H9 (cell line): ENCODE measurements at regions not wholly inside any gene's neighbourhood (a gene's known extent, or its start where the extent isn't known, plus 50 kb on each side); places are given as distances from the start of the nearest gene placed in this dataset.

Experiments
- DNase-seq: peaks from one replicate; pipeline ENCODE4 v3.0.0-alpha.2; 2017
- H2AFZ ChIP-seq: one replicate; pipeline ENCODE4 v1.6.1; 2013; ENCODE audit warnings: mild to moderate bottlenecking, low read length, control low read depth, moderate library complexity
- H2AK5ac ChIP-seq: 2 replicates; pipeline ENCODE4 v1.6.1; 2013; ENCODE audit warnings: low read length, control low read depth, mixed read lengths; ENCODE audit not compliant: insufficient read length
- H2BK120ac ChIP-seq: one replicate; pipeline ENCODE4 v1.6.1; 2013; ENCODE audit warnings: low read depth, mild to moderate bottlenecking, low read length, control low read depth, inconsistent platforms; ENCODE audit not compliant: poor library complexity, severe bottlenecking
- H2BK12ac ChIP-seq: 2 replicates; pipeline ENCODE4 v1.6.1; 2013; ENCODE audit warnings: low read length, control low read depth, mixed read lengths, low read depth; ENCODE audit not compliant: insufficient read length
- H2BK15ac ChIP-seq: 2 replicates; pipeline ENCODE4 v1.6.1; 2013; ENCODE audit warnings: low read depth, low read length, control low read depth
- H2BK20ac ChIP-seq: one replicate; pipeline ENCODE4 v1.6.1; 2013; ENCODE audit warnings: low read depth, mild to moderate bottlenecking, low read length, control low read depth, inconsistent platforms; ENCODE audit not compliant: poor library complexity, severe bottlenecking
- H2BK5ac ChIP-seq: 2 replicates; pipeline ENCODE4 v1.6.1; 2013; ENCODE audit warnings: low read length, control low read depth, mixed read lengths; ENCODE audit not compliant: insufficient read length
- H3K14ac ChIP-seq: 2 replicates; pipeline ENCODE4 v1.6.1; 2013; ENCODE audit warnings: low read length, control low read depth; ENCODE audit not compliant: insufficient read depth
- H3K18ac ChIP-seq: 2 replicates; pipeline ENCODE4 v1.6.1; 2013; ENCODE audit warnings: low read depth, mild to moderate bottlenecking, mixed read lengths, low read length, control low read depth; ENCODE audit not compliant: insufficient read length
- H3K23ac ChIP-seq: 2 replicates; pipeline ENCODE4 v1.6.1; 2013; ENCODE audit warnings: low read length, control low read depth, mixed read lengths, low read depth; ENCODE audit not compliant: insufficient read length
- H3K23me2 ChIP-seq: 2 replicates; pipeline ENCODE4 v1.6.1; 2013; ENCODE audit warnings: low read depth, mild to moderate bottlenecking, mixed read lengths, low read length, control low read depth; ENCODE audit not compliant: insufficient read length, poor library complexity, severe bottlenecking
- H3K27ac ChIP-seq: 2 replicates; pipeline ENCODE4 v1.5.1; 2013; ENCODE audit warnings: low read length, control low read depth, mixed read lengths, low read depth; ENCODE audit not compliant: insufficient read length
- H3K27me3 ChIP-seq: 2 replicates; pipeline ENCODE4 v1.6.1; 2013; ENCODE audit warnings: low read length, control low read depth, inconsistent platforms; ENCODE audit not compliant: insufficient read depth
- H3K4ac ChIP-seq: 2 replicates; pipeline ENCODE4 v1.6.1; 2013; ENCODE audit warnings: low read depth, mild to moderate bottlenecking, control low read depth, inconsistent platforms, low read length, moderate library complexity
- H3K4me1 ChIP-seq: 2 replicates; pipeline ENCODE4 v1.6.1; 2013; ENCODE audit warnings: low read length, control low read depth, inconsistent platforms; ENCODE audit not compliant: insufficient read depth
- H3K4me2 ChIP-seq: 2 replicates; pipeline ENCODE4 v1.6.1; 2013; ENCODE audit warnings: low read length, control low read depth, mixed read lengths; ENCODE audit not compliant: insufficient read length, insufficient read depth
- H3K56ac ChIP-seq: 2 replicates; pipeline ENCODE4 v1.6.1; 2013; ENCODE audit warnings: low read depth, mild to moderate bottlenecking, mixed read lengths, low read length, control low read depth; ENCODE audit not compliant: insufficient read length
- H3K79me1 ChIP-seq: 2 replicates; pipeline ENCODE4 v1.6.1; 2013; ENCODE audit warnings: low read depth, mild to moderate bottlenecking, moderate library complexity, low read length, control low read depth, inconsistent platforms; ENCODE audit not compliant: insufficient read depth, poor library complexity, severe bottlenecking
- H3K79me2 ChIP-seq: 2 replicates; pipeline ENCODE4 v1.6.1; 2013; ENCODE audit warnings: low read length, control low read depth, inconsistent platforms; ENCODE audit not compliant: insufficient read depth
- H3K9ac ChIP-seq: 2 replicates; pipeline ENCODE4 v1.6.1; 2013; ENCODE audit warnings: low read length, control low read depth, mixed read lengths; ENCODE audit not compliant: insufficient read length; ENCODE audit errors: extremely low read depth
- H3K9me3 ChIP-seq: one replicate; pipeline ENCODE4 v1.6.1; 2013; ENCODE audit warnings: low read depth, low read length, inconsistent platforms; ENCODE audit not compliant: control insufficient read depth
- H3T11ph ChIP-seq: one replicate; pipeline ENCODE4 v1.6.1; 2013; ENCODE audit warnings: mild to moderate bottlenecking, low read length, control low read depth, inconsistent platforms
- H4K20me1 ChIP-seq: one replicate; pipeline ENCODE4 v1.6.1; 2013; ENCODE audit not compliant: control insufficient read depth, insufficient read length, insufficient read depth
- H4K5ac ChIP-seq: 2 replicates; pipeline ENCODE4 v1.6.1; 2013; ENCODE audit warnings: low read depth, mild to moderate bottlenecking, mixed read lengths, low read length, control low read depth; ENCODE audit not compliant: insufficient read length
- H4K8ac ChIP-seq: replicated peaks from 2 replicates; pipeline ENCODE4 v1.6.1; 2013; ENCODE audit warnings: low read length, control low read depth, mixed read lengths, low read depth; ENCODE audit not compliant: insufficient read length
- H4K91ac ChIP-seq: 2 replicates; pipeline ENCODE4 v1.6.1; 2013; ENCODE audit warnings: low read depth, mild to moderate bottlenecking, moderate library complexity, mixed read lengths, low read length, control low read depth; ENCODE audit not compliant: insufficient read length
- H3K27ac Mint-ChIP-seq, 3 experiments: 2 replicates in 2 of 3; 3 replicates in 1 of 3; pipeline ENCODE4 v1.8.0; 2020 to 2021; ENCODE audit warnings: mixed read lengths in 3 of 3, mild to moderate bottlenecking in 1 of 3, moderate library complexity in 1 of 3
- H3K27me3 Mint-ChIP-seq: 2 replicates; pipeline ENCODE4 v1.8.0; 2021; ENCODE audit warnings: low read depth, mild to moderate bottlenecking, moderate library complexity, mixed read lengths
- H3K36me3 Mint-ChIP-seq, 3 experiments: 2 replicates in 2 of 3; 3 replicates in 1 of 3; pipeline ENCODE4 v1.8.0; 2020 to 2021; ENCODE audit warnings: low read depth in 3 of 3, mixed read lengths in 3 of 3; ENCODE audit not compliant: insufficient read depth in 1 of 3
- H3K4me1 Mint-ChIP-seq, 2 experiments: 2 replicates each; pipeline ENCODE4 v1.8.0; 2020; ENCODE audit warnings: mixed read lengths in 2 of 2
- H3K4me3 Mint-ChIP-seq, 2 experiments: 2 replicates in 1 of 2; 3 replicates in 1 of 2; pipeline ENCODE4 v1.8.0; 2020 to 2021; ENCODE audit warnings: mild to moderate bottlenecking in 2 of 2, mixed read lengths in 2 of 2, moderate library complexity in 1 of 2
- H3K9me3 Mint-ChIP-seq, 2 experiments: 2 replicates in 1 of 2; 3 replicates in 1 of 2; pipeline ENCODE4 v1.8.0; 2020; ENCODE audit warnings: mild to moderate bottlenecking in 2 of 2, mixed read lengths in 2 of 2, moderate library complexity in 1 of 2
- WGBS: extraction: QIAGEN DNeasy Blood & Tissue Kit; methylation state at CpG from one replicate; pipeline ENCODE4 v1.1.7; 2013; ENCODE audit warnings: missing lambda C conversion rate, low lambda C conversion rate, mixed read lengths; ENCODE audit not compliant: insufficient read length; ENCODE audit errors: extremely low coverage; 5-methylcytosine and 5-hydroxymethylcytosine counted together
- TF ChIP-seq, protein P1 (sequence below): fragments of 200-600 bp; sonication (generic); conservative IDR thresholded peaks from 3 replicates; pipeline ENCODE4 v1.8.0; 2021; ENCODE audit warnings: antibody characterized with exemption, mild to moderate bottlenecking

DNA sequence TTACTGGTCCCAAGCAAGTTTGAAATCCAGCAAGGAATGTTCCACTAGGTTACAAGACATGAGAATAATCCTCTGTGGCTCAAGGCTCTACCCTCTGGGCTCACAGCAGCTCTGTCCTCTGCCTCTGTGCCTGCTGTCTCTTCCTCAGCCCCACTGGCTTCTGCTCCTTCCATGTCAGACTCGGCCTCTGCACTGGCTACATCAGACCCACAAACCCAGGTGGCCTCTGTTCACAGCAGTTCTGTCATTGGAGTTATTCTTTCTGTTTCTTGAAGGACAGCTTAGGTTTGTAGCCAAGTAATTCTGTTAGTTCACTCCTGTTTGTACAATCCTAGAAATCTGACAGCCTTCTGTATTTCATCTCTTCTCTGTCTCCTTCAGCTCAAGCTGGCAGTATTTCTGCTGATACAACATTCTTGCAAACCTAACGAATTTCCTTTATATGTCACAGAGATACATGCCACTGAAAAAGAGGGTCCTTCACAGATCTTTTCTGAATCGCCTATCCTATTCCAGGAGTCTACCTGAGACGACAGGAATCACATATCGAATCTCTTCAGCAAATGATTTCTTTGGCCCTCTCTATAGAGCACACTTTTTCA lies 227.8 kb upstream of the PLSCR5 start:
- no peak overlapping the region for H2BK5ac ChIP-seq
- H3K9ac ChIP-seq: no peak overlapping the region
- TF ChIP-seq, protein P1, sequence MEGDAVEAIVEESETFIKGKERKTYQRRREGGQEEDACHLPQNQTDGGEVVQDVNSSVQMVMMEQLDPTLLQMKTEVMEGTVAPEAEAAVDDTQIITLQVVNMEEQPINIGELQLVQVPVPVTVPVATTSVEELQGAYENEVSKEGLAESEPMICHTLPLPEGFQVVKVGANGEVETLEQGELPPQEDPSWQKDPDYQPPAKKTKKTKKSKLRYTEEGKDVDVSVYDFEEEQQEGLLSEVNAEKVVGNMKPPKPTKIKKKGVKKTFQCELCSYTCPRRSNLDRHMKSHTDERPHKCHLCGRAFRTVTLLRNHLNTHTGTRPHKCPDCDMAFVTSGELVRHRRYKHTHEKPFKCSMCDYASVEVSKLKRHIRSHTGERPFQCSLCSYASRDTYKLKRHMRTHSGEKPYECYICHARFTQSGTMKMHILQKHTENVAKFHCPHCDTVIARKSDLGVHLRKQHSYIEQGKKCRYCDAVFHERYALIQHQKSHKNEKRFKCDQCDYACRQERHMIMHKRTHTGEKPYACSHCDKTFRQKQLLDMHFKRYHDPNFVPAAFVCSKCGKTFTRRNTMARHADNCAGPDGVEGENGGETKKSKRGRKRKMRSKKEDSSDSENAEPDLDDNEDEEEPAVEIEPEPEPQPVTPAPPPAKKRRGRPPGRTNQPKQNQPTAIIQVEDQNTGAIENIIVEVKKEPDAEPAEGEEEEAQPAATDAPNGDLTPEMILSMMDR: no peak
- no peaks in the 10 kb centered on the region for H3K36me3 Mint-ChIP-seq
- H3K79me1 ChIP-seq: no peaks in the 10 kb centered on the region
- H2BK120ac ChIP-seq: no peak overlapping the region
- H2BK15ac ChIP-seq: no peak overlapping the region
- H3K4ac ChIP-seq: no peak overlapping the region
- no CpG with 5 or more reads among the region's 5 CpGs for WGBS
- no peak overlapping the region for H3K56ac ChIP-seq
- DNase-seq: peak; percentile 31
- H3K4me1 Mint-ChIP-seq: no peaks in the 10 kb centered on the region
- H2AFZ ChIP-seq: no peak overlapping the region
- no peaks in the 10 kb centered on the region for H3K9me3 ChIP-seq
- no peaks in the 10 kb centered on the region for H3K79me2 ChIP-seq
- no peaks in the 10 kb centered on the region for H4K20me1 ChIP-seq
- H3K23me2 ChIP-seq: no peaks in the 10 kb centered on the region
- H3K4me3 Mint-ChIP-seq: no peak overlapping the region
- H3K27me3 ChIP-seq: no peaks in the 10 kb centered on the region
- no peak overlapping the region for H3K18ac ChIP-seq
- H3K27ac Mint-ChIP-seq: no peak overlapping the region; a peak in 1 of 7 replicates
- no peak overlapping the region for H3T11ph ChIP-seq
- no peak overlapping the region for H2BK12ac ChIP-seq
- no peaks in the 10 kb centered on the region for H3K4me1 ChIP-seq
- no peaks in the 10 kb centered on the region for H3K27me3 Mint-ChIP-seq
- no peak overlapping the region for H4K91ac ChIP-seq
- H4K5ac ChIP-seq: no peak overlapping the region
- no peaks in the 10 kb centered on the region for H3K9me3 Mint-ChIP-seq
- no peak overlapping the region for H2BK20ac ChIP-seq
- no peak overlapping the region for H4K8ac ChIP-seq
- no peak overlapping the region for H3K27ac ChIP-seq
- H2AK5ac ChIP-seq: no peak overlapping the region
- H3K4me2 ChIP-seq: no peak overlapping the region
- H3K14ac ChIP-seq: no peak overlapping the region
- H3K23ac ChIP-seq: no peak overlapping the region
